PC-9 (cell line): ENCODE measurements at regions not wholly inside any gene's neighbourhood (a gene's known extent, or its start where the extent isn't known, plus 50 kb on each side); places are given as distances from the start of the nearest gene placed in this dataset.

Experiments
- BruUV-seq: library from RNA; stranded (reverse); fragments of 400-500 nt; replicated peaks from 2 replicates; lab custom pipeline; 2021; lab: Mats Ljungman, UMichigan
- CTCF ChIA-PET: fragments of 300-600 bp; sonication (Branson Sonifier 250); formaldehyde crosslinking; loops from one replicate; lab custom pipeline; 2022; ENCODE audit warnings: antibody characterized with exemption; lab: Charles Lee
- POLR2A ChIA-PET: fragments of 300-600 bp; sonication (Branson Sonifier 250); formaldehyde crosslinking; loops from one replicate; lab custom pipeline; 2022; ENCODE audit warnings: antibody characterized with exemption; ENCODE audit not compliant: unreplicated experiment; lab: Charles Lee
- DNase-seq, 2 experiments: peaks; one replicate each; pipeline versions ENCODE4 v3.0.0 to v3.0.0-alpha.2; 2015 to 2022; ENCODE audit warnings: mixed read lengths in 1 of 2
- H2AFZ ChIP-seq: fragments of 200-600 bp; sonication (generic); 2 replicates; pipeline ENCODE4 v1.8.1; 2017; ENCODE audit warnings: antibody characterized with exemption
- H3F3A ChIP-seq: fragments of 200-600 bp; sonication (generic); 2 replicates; pipeline ENCODE4 v1.8.1; 2017; ENCODE audit warnings: antibody characterized with exemption, mild to moderate bottlenecking, low read depth; ENCODE audit not compliant: insufficient read depth
- H3K27ac ChIP-seq: fragments of 200-600 bp; sonication (generic); 2 replicates; pipeline ENCODE4 v1.6.1; 2016; ENCODE audit warnings: mixed run types
- H3K27me3 ChIP-seq: fragments of 200-600 bp; sonication (generic); 2 replicates; pipeline ENCODE4 v1.6.1; 2016; ENCODE audit warnings: low read depth, mixed run types; ENCODE audit not compliant: insufficient read depth
- H3K36me3 ChIP-seq: fragments of 200-600 bp; sonication (generic); 2 replicates; pipeline ENCODE4 v1.6.1; 2016; ENCODE audit warnings: low read depth, mixed run types
- H3K4me1 ChIP-seq: fragments of 200-600 bp; sonication (generic); replicated peaks from 2 replicates; pipeline ENCODE4 v1.6.1; 2016; ENCODE audit warnings: mixed run types; ENCODE audit not compliant: insufficient read depth
- H3K4me2 ChIP-seq: fragments of 200-600 bp; sonication (generic); 2 replicates; pipeline ENCODE4 v1.6.1; 2017; ENCODE audit warnings: mixed run types
- H3K4me3 ChIP-seq: fragments of 200-600 bp; sonication (generic); 2 replicates; pipeline ENCODE4 v1.6.1; 2016; ENCODE audit warnings: mixed run types
- H3K79me2 ChIP-seq: fragments of 200-600 bp; sonication (generic); 2 replicates; pipeline ENCODE4 v1.6.1; 2017; ENCODE audit warnings: low read depth, mixed run types
- H3K9me2 ChIP-seq: fragments of 200-600 bp; sonication (generic); 2 replicates; pipeline ENCODE4 v1.8.1; 2017; ENCODE audit warnings: mild to moderate bottlenecking; ENCODE audit not compliant: insufficient read depth
- H3K9me3 ChIP-seq: fragments of 200-600 bp; sonication (generic); 2 replicates; pipeline ENCODE4 v1.8.1; 2016; ENCODE audit warnings: low read depth; ENCODE audit not compliant: insufficient read depth
- H4K20me1 ChIP-seq: fragments of 200-600 bp; sonication (generic); 2 replicates; pipeline ENCODE4 v1.8.1; 2017; ENCODE audit not compliant: insufficient read depth
- EZH2 ChIP-seq: fragments of 200-600 bp; sonication (generic); IDR thresholded peaks from 2 replicates; pipeline ENCODE4 v1.8.0; 2017; ENCODE audit warnings: antibody characterized with exemption, low read depth
- intact Hi-C: fragments of 100-400 bp; cut with micrococcal nuclease; formaldehyde crosslinking; loops from one replicate; pipeline ENCODE4 v1.10.0; 2022; ENCODE audit not compliant: unreplicated experiment
- TF ChIP-seq, protein P1 (sequence below): fragments of 200-600 bp; sonication (generic); conservative IDR thresholded peaks from 2 replicates; pipeline ENCODE4 v1.6.1; 2017; ENCODE audit warnings: mixed run types, antibody characterized with exemption, mild to moderate bottlenecking, moderate library complexity

DNA sequence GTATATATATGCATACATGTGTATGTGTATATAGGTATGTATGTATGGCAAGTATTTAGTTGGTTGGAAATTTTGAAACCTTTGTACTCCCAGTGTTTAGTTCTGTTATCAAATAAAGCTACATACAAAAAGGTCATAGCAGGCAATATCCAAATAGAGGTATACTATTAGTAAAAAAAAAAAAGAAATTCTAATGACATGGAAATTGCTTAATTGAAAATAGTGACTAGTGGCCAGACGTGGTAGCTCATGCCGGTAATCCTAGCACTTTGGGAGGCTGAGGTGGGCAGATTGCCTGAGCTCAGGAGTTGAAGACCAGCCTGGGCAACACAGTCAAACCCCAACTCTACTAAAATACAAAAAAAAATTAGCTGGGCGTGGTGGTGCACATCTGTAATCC lies 351.6 kb upstream of the NR5A2 start:
- POLR2A ChIA-PET, result no interaction called here

DNA sequence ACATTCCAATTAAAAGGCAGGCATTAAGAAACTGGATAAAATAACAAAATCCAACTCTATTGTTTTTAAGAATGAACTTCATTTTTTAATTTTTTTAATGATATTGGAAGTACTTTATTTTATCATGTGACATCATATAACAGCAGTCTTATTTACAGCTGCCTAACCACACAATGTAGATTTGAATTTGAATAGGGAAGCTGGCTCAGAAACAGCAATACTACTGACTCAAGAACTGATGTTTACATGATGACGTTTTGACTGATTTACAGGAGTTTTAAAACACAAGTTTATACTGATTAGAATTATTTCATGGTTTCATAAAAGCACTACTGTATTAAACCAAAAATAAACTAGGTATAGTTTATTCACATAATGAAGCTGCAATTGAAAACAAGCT lies 348.7 kb upstream of the NR5A2 start:
- Histone ChIP-seq H3F3A (no peaks in the 10 kb centered on the region), H3K79me2 (no peaks in the 10 kb centered on the region), H3K4me1 (no peaks in the 10 kb centered on the region), H2AFZ (no peak overlapping the region), H3K4me2 (no peak overlapping the region), H3K36me3 (no peaks in the 10 kb centered on the region), H3K4me3 (no peak overlapping the region), H3K27ac (no peak overlapping the region), H3K9me2 (no peaks in the 10 kb centered on the region), H3K9me3 (no peaks in the 10 kb centered on the region), H3K27me3 (no peaks in the 10 kb centered on the region), H4K20me1 (no peaks in the 10 kb centered on the region)
- no peak for DNase-seq
- BruUV-seq, result no TSS peak
- POLR2A ChIA-PET, result no interaction called here
- CTCF ChIA-PET, result interaction anchor here (0.6 kb wide), 1 partner anchor 312 kb away, joined by 5 read pairs; no protein-coding TSS in a partner anchor
- no peak for TF ChIP-seq EZH2
- TF ChIP-seq, protein P1, sequence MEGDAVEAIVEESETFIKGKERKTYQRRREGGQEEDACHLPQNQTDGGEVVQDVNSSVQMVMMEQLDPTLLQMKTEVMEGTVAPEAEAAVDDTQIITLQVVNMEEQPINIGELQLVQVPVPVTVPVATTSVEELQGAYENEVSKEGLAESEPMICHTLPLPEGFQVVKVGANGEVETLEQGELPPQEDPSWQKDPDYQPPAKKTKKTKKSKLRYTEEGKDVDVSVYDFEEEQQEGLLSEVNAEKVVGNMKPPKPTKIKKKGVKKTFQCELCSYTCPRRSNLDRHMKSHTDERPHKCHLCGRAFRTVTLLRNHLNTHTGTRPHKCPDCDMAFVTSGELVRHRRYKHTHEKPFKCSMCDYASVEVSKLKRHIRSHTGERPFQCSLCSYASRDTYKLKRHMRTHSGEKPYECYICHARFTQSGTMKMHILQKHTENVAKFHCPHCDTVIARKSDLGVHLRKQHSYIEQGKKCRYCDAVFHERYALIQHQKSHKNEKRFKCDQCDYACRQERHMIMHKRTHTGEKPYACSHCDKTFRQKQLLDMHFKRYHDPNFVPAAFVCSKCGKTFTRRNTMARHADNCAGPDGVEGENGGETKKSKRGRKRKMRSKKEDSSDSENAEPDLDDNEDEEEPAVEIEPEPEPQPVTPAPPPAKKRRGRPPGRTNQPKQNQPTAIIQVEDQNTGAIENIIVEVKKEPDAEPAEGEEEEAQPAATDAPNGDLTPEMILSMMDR, result no peak
- intact Hi-C loops, result no loop called here

More for the DNA sequence above, 351.6 kb upstream of the NR5A2 start:
- intact Hi-C loops, result no loop called here
- no peaks in the 10 kb centered on the region for H3K4me1 ChIP-seq
- no peaks in the 10 kb centered on the region for H3K79me2 ChIP-seq
- H3F3A ChIP-seq, result no peaks in the 10 kb centered on the region
- H3K4me3 ChIP-seq, result no peak overlapping the region
- no peaks in the 10 kb centered on the region for H4K20me1 ChIP-seq
- CTCF ChIA-PET, result no interaction called here
- H3K27me3 ChIP-seq, result no peaks in the 10 kb centered on the region
- DNase-seq, result no peak
- no peaks in the 10 kb centered on the region for H3K36me3 ChIP-seq
- H3K9me3 ChIP-seq, result no peaks in the 10 kb centered on the region; the same call in 1 of the 2 replicates
- H3K9me2 ChIP-seq, result no peaks in the 10 kb centered on the region
- no TSS peak for BruUV-seq
- TF ChIP-seq, protein P1, result no peak
- no peak for TF ChIP-seq EZH2
- no peak overlapping the region for H3K4me2 ChIP-seq
- no peak overlapping the region for H3K27ac ChIP-seq
- H2AFZ ChIP-seq, result no peak overlapping the region

DNA sequence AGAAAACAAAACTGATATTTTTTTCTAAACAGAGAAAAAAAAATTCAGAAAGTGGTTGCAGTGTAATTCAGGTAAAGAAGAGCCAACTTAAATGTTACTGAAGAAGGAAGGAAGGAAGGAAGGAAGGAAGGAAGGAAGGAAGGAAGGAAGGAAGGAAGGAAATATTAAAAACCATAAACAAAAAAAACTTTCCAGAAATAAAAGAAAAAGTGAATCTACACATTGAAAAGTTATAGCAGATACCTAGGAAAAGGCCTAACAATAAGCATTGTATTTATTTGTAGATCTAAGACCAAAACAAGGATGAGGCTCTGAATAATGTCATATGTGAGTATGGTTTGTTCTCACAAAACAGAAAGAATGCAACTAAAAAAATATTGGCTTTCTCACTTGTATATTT lies 345.4 kb upstream of the NR5A2 start:
- no TSS peak for BruUV-seq
- Histone ChIP-seq H3K4me3 (no peak overlapping the region), H3K9me2 (no peaks in the 10 kb centered on the region), H3K27me3 (no peaks in the 10 kb centered on the region), H3K4me2 (no peak overlapping the region), H3K4me1 (peaks cover 24% of the 10 kb centered on the region), H3K9me3 (no peaks in the 10 kb centered on the region), H3K27ac (no peak overlapping the region), H2AFZ (no peak overlapping the region), H4K20me1 (no peaks in the 10 kb centered on the region), H3K36me3 (no peaks in the 10 kb centered on the region), H3K79me2 (no peaks in the 10 kb centered on the region), H3F3A (peaks cover 12% of the 10 kb centered on the region)
- no peak for TF ChIP-seq EZH2
- TF ChIP-seq, protein P1, result no peak
- intact Hi-C loops, result loop anchor here (5.0 to 10.0 kb wide), 3 partner anchors 130 to 623 kb away; no protein-coding TSS in a partner anchor
- CTCF ChIA-PET, result no interaction called here
- POLR2A ChIA-PET, result no interaction called here
- no peak for DNase-seq
